GM18520 (cell line): ENCODE measurements at regions not wholly inside any gene's neighbourhood (a gene's known extent, or its start where the extent isn't known, plus 50 kb on each side); places are given as distances from the start of the nearest gene placed in this dataset.
"Not testable (repeated sequence)": the region's sequence is repeated elsewhere in the genome, so short reads cannot be mapped to it uniquely, and the experiment has no call there.

ENCODE experiments used
- ATAC-seq: cut with Tn5 transposase; IDR thresholded peaks from one replicate; pipeline ENCODE4 v1.9.1; 2021; ENCODE audit not compliant: unreplicated experiment

DNA sequence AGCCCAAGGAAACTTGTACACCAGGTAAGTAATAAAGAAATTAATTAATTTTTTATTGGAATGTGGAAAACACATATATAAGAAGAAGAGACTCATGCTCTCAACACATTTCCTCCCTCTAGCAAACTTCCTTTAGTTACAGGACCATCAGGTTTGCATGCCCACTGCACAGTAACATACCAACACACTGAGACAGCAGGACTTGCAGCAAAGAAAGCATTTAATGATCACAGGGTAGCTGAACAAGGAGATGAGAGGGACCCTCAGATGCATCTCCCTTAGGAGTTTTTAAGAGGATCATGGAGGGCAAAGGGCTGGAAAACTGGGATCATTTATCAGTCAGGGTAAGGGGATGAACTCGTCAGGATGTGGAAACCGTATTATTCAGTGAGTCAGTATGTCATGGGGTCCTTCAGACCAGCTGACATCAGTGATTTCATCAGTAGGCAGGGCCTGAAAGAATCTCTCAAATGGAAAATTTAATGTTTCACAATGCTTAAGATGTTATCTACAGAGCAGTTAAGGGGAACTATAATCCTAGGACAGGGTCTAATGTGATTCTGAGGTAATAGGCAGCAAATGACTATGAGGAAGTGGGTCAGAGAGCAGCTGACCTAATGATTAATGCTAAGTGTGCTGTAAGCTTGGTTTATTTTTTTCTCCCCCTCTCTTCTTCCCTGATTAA is 193.8 kb upstream of the RND3 start:
- no peak for ATAC-seq

DNA sequence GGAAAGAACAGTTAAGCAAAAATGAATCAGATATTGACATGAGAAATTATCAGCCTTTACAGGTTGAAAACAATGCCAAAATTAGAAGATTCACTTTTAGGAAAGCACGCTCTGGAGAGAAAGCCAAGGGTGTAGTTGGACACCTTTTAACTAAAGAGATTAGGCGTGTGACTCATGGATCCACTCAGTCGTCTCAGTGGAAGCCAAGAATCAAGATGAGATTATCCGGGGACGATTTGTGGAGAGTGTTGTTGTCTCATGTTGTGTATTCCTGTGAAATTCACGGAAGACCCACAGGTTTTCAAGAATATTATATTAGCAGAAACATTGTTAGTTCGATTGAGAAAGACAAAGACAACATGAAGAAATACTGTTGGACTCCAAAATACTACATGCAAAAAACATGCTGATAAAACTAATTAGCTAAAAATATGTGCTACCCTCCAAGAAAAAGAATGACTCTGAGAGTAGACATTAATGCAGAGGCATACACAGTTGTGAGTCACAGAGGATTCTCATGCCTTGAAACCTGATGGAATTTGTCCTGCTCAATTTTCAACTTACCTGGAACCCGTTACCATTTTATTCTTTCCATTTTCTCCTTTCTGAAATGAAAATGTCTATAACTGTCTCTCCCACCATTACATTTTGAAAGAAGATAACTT is 192.1 kb upstream of the RND3 start:
- no peak for ATAC-seq

DNA sequence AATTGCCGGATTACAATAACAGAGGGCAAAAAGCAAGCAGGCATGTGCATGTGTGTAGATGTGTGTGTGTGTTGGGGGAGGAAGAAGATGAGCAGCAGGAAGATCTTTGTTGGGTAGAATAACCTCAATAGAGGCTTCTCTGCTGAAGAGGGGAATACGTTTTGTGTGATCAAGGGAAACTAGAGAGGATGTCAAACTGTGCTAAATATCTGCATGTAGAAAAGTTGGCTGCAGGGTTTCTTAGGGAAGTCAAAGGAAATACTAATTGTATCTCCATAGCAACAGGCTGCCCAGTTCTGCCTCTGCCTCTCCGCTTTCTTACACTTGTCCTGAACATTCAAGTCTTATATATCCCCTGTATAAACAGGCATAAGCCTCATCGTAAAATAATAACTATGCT is 190.1 kb upstream of the RND3 start:
- ATAC-seq: no peak

DNA sequence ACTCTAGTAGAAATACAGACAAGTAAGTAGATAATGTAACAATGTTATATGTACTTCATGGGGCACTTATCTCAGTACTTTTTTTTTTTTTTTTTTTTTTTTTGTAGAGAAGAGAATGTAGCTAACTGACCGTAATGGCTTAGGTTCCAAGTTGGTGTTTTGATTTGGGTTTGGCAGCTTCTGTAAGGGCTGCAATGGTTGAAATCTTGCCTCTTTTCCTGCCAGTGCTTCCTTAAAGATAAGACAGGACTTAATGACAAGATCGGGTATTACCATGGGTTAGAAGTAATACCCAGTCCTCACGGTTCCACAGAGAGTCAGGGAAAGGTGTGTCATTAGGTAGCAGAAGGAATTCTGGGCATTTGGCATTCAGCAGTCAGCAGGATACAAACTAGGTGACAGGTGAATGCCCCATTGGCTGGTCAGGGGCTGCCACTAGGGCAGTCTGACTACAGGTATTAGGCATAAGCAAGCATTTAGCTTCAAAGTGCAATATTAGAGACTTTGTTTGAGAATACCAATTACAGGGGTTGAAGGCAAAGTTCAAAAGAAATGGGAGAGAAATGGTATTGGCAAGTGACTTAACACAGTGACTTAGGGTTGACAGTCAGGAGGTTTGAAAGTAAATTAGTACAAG is 189.4 kb upstream of the RND3 start:
- no peak for ATAC-seq

DNA sequence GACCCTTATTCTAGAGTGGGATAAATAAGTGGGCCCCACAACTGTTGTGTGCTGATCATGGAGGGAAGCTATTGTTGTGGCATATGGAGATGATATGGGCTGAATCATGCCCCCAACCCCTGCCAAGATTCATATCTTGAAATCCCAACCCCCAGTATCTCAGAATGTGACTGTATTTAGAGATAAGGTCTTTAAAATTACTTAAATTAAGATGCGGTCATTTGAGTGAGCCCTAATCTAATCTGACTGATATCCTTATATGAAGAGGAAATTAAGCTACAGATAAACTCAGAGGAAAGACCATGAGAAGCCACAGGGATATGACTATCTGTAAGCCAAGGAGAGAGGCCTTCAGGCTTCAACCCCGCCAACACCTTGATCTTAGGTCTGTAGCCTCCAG is 188.3 kb upstream of the RND3 start:
- ATAC-seq: no peak

DNA sequence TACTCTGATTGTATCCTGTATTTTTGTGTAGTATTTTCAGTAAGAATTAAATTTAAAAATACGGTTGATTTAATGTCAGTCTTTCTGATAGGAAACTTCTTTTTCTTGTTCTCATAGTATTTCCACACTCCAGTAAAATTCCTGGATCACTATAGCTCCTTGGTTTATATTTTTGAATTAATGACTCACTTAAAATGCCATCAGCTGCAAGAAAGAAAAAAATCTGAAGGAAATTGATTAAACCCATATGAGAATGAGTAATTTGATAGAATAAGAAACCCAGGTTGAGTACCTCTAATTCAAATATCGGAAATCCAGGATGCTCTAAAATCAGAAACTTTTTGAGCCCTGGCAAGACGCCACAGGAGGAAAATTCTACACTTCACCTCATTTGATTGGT is 186.8 kb upstream of the RND3 start:
- ATAC-seq: no peak

DNA sequence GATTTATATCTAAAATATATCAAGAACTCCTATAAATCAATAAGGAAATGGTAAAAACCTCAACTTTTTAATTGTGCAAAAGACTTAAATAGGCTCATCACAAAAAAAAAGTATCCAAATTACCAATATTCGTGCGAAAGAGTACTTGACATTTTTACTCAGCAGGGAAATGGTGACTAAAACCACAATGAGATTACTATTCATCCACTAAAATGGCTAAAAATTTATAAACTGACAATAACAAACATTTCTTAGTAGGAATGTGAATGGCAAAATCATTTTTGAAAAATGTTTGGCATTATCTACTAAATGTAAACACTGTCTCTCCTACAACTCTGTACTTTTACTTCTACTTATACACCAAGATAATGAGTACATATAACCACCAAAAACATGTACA is 184.8 kb upstream of the RND3 start:
- ATAC-seq: no peak

DNA sequence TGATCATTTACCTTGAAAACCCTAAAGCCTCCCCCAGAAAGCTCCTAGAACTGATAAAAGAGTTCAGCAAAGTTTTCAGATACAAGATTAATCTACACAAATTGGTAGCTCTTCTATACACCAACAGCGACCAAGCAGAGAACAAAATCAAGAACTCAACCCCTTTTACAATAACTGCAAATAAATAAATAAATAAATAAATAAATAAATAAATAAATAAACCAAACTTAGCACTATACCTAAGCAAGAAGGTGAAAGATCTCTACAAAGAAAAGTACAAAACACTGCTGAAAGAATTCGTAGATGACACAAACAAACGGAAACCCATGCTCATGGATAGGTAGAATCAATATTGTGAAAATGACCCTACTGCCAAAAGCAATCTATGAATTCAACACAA is 182.0 kb upstream of the RND3 start:
- ATAC-seq: no peak

DNA sequence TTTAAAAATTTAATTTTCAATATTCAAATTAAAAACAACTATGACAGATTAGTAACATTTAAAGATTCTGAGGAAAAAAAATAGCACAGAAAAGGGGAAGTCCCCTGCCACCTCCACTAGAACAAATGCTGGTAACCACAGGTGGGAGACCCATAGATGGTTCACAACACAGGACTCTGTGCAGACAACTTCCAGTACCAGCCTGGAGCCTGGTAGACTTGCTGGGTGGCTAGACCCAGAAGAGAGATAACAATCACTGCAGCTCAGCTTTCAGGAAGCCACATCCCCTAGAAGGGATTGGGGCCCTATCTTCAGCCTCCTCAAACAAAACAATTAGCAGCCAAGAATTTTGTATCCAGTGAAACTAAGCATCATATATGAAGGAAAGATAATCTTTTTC is 179.6 kb upstream of the RND3 start:
- not testable (repeated sequence) for ATAC-seq

DNA sequence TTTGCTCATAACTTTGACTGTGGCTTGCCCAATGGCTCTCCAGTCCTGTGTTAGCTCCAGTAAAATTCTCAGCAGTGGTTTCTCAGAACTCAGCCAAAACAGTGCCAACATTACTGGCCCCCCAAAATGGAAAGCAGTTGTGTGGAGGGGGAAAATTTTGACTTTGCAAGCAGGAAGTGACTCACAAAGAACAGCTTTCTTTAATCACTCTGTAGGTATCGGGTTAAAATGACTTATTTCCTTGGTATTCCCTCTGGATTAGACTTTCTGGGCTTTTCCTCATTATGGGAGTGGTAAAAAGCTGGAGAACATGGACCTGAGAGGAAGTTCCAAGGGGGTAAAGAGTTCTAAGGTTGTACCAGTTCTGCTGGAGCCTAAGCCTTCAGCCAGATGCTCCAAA is 175.7 kb upstream of the RND3 start:
- no peak for ATAC-seq

DNA sequence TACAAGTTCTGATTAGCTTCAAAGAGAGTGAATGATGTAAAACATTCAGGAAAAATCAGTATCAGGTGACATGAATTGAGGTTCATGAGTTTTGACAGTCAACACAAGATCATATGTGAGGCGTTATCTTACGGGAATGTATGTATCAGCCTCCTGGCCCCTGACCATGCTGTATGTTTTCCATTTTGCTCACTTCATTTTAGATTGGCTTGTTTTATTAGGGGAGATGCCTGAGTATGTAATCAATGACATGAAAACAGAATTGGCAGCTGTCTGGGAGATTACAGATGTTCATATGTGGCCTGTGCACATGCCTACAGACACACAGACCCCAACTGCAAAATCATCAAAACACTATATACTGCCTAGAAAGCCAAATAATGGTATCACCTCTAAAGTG is 168.5 kb upstream of the RND3 start:
- ATAC-seq: no peak

DNA sequence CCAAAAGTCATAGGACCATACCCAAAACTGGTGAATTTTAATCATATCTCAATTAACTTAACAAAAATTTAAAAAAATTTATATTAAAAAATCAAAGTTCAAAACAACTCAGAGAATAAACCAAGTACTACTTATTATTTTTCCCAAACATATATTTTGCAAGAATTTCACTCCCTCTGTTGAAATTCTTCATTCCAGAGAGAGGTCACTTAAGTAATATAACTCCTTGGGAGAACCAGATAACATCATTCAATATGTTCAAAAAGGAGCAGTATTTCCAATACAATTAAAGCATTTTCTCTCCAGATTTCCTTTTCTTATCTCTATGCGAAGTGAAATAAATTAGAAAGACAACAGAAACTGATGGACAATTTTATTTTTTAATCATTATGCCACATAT is 165.9 kb upstream of the RND3 start:
- ATAC-seq: no peak

DNA sequence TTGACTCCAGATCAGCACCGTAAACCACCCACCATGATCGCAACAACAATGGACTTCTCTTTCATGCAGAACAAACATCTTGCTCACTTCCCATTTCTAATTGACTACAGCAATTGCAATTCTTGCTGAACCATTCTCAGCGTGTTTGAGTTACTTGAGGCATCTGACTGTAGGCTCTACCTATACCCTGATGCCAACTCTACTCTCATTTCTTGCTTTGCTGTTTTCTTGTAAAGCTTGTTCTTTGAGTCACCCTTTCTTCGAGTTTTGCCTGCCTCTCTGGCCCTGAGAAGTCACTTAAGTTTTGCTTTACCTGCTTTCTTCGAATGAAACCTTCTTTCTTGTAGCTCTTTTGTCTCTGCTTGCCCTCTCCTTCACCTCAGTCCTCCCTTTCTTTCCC is 160.5 kb upstream of the RND3 start:
- no peak for ATAC-seq

DNA sequence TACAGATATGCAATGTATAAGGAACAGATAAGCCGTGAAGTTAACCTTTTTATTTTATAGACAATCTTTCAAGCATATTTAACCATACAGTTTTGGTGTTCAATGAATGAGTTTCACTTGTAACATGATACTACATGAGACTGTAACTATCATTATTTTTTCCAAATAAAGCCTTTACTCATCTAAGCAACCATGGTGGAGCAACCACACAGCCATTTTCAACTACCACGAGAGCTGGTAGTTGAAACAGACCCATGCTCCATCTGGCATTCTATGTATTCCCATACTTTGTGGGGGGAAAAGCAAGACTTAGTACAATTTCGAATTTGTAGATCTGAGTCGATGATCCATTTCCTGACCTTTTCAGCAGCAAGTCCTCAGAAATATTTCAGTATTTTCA is 159.3 kb upstream of the RND3 start:
- no peak for ATAC-seq

DNA sequence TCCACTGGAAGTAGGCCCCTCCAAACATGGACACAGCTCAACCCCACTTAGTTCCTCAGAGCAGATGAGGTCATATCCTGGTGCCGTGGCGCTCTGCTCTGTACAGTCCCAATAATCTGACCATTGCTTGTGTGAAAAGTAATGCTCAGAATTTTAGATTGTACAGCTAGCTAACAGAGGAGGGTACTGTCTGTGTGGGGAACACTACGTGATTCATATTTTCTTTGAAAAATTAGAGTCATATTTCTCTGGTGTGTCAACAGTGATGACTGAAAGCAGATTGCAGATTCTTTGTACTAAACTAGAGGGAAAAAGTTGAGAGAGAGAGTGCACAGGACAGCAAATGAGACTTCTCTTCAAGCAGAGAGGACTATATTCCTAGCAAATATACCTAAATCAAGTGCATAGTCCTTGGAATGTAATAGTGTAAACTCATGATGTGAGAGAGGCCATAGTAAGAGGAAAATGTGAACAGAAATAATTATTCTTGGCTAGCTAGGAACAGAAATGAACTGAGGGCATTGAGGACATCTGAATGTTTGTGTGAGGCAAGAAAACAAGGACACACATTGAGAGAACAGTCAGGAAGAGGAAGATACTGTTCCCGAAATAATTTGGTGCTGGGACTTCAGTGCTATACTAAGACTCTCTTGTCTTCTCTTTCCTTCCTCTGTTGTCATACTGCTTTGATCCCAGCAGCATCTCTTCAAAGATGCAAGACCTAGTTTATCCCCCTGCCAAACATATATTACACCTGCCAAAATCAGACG is 157.0 kb upstream of the RND3 start:
- no peak for ATAC-seq

DNA sequence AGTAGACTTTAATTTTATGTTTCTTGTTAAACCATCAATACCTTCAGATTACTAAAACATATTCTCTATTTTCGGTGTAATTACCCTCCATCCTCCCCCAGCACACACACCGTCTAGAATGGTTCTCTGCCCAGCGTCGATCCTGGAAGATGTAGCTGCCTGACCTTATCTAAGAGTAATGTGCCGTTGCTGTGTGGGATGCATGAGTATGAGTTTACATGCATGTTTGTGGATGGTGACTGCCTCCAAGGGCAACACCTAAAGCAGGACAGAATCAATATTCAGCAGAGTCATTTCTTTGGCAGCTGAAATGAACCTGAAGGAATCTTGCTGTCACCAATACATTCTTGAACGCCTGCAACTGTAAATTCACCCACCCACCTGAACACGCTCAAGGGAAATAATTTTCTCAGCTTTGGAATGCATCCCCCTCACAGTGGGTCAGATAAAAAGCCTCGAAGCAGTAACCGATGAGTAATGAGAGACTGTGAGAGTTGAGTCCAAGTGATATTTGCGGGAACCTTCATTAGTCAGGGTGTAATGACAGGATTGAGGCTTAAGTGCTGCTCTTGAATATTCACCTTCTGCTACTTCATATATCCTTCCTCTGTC is 155.8 kb upstream of the RND3 start:
- ATAC-seq: no peak

DNA sequence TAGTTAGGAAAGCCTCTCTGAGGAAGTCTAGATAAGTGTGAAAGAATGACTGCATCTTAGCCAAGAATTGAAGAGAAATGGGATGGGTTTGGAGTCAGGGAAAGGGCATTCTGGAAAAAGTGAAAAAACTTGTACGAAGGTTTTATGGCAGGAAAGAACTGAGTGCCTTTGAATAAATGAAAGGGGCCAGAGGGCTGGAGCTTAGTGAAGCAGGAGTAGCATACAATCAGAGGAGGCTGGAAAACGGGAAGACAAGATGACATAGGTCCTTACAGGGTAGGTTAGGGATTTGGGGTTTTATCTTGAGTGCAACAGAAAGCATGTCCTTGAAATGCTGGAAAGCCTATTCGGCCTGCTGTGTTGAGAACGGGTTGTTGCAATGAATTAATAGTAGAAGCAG is 152.6 kb upstream of the RND3 start:
- no peak for ATAC-seq

DNA sequence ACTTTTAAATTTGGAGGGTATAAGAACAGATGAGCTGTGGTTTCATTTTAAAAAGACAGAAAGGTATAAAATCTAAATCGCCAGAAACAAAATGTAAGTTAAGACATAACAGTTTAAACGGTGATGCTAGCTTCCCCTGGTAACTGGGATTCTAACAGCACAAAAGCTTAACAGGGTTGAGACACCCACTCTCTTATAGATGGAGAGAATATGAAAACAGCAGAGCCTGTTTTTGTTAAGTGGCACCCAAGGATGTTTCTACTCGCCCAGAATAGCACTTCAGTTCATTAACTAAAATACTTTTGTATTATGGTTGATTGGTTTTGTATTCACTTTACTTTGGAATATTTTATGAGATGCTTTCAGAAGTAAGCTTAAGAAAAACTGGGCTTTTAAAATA is 151.9 kb upstream of the RND3 start:
- ATAC-seq: no peak

DNA sequence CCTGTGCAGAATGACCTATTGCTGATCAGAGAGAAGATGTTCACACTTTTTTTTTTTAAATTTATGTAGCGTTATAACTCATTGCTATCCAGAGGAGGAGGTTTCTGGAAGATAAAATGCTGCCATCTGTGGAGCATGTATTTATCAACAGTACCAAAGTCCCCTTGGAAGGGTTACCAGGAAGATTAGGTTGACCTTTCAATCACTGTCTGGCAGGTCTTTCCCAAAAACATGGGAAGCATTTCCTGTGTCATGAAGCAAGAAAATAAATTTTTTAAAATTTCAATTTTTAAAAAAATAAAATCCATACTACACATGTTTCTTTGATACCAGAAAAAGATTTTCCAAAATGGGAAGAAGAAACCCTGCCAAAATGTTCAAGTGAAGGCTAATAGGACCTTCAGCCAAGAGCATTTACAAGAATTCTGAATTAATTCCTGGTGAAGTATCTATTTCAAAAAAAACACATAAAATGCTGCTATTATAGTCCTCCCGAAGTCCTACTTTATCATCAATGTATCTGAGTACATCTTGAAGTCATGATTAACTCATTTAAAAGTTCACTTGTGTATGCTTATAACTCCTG is 143.9 kb upstream of the RND3 start:
- ATAC-seq: no peak

DNA sequence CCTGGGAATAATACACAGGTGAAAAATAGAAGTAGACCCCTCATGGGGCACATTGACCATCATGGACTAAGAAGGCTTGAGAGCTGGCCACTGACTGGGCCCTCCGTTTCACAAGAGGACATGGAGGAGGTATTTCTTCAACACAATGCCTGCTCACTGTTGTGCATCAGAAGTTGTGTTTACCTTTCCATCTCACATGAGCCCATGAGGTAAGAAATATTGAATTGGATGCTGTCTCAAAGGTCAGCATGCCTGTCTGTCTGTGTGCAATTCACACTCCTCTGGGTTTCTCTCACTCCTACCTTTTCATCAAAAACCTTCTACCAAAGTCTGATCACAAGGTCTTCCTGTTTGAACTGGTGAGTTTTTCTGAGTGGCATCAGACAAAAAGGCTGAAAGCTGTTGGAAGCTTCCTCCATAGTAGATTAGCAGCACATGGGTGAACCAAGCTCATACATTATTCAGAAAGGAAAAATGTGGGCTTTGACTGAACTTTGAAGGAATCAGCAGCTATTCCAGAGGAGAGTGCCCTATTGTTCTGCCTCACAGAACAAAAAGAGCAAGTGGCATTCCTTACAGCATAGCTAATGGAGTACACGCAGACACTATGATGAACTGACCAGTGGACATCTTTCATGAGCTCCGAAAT is 143.2 kb upstream of the RND3 start:
- no peak for ATAC-seq

DNA sequence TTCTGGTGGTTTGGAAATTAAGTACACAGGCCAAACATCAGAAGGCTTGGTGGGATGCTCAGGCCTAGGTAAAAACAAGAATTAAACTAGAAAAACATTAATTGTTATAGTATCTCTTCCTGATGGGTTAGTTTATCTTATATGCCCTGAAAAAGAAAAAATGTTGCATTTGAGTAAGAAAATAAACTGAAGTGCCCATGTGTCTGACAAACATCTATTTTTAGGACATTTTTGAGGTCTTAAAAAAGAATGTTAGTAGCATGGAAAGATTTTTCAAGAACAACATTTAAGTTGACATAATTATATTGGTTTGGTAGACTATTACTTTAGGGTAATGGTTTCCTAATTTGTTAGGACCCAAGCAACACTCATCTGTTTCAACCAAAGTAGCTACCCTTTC is 140.1 kb upstream of the RND3 start:
- no peak for ATAC-seq
